ENCODE measurements at regions not wholly inside any gene's neighbourhood (a gene's known extent, or its start where the extent isn't known, plus 50 kb on each side); places are given as distances from the start of the nearest gene placed in this dataset.

- DNase-seq, result no peak
- Histone ChIP-seq H3K4me3 (ENCODE audit: low read depth in 2 of 2, low read length in 1 of 2) (no peak overlapping the region), H4K20me1 (ENCODE audit: insufficient read depth) (no peaks in the 10 kb centered on the region), H3K27me3 (ENCODE audit: insufficient read depth) (no peaks in the 10 kb centered on the region), H3K4me1 (ENCODE audit: control insufficient read depth in 1 of 2, insufficient read depth in 2 of 2, low read depth in 1 of 2, low read length in 1 of 2) (no peaks in the 10 kb centered on the region), H3K9me3 (no peaks in the 10 kb centered on the region; the same call in 1 of the 2 replicates), H3K9me2 (no peaks in the 10 kb centered on the region), H3K79me2 (ENCODE audit: insufficient read depth) (no peaks in the 10 kb centered on the region), H3K9ac (no peak overlapping the region), H3K36me3 (replicated peaks in 1 of 2; ENCODE audit: control insufficient read depth in 1 of 2, insufficient read depth in 2 of 2, low read length in 1 of 2) (no peaks in the 10 kb centered on the region), H2AFZ (ENCODE audit: low read depth) (no peak overlapping the region), H3F3A (replicated peaks; ENCODE audit: insufficient read depth) (no peaks in the 10 kb centered on the region), H3K27ac (ENCODE audit: low read depth in 2 of 2, low read length in 1 of 2) (no peak overlapping the region), H3K4me2 (no peak overlapping the region)
- TF ChIP-seq YY1 (IDR thresholded peaks at IDR 0.05; ENCODE audit: low read depth), result no peak
- no peak for TF ChIP-seq RAD21 (IDR thresholded peaks at IDR 0.05; ENCODE audit: low read length)
- TF ChIP-seq USF1 (IDR thresholded peaks at IDR 0.05; ENCODE audit: borderline replicate concordance, low read depth), result no peak
- no peak for TF ChIP-seq RFX5 (IDR thresholded peaks at IDR 0.05; ENCODE audit: low read length)
- TF ChIP-seq TAF1 (IDR thresholded peaks at IDR 0.05; ENCODE audit: borderline replicate concordance, low read depth, low read length), result no peak
- TF ChIP-seq SIN3A (IDR thresholded peaks at IDR 0.05; ENCODE audit: borderline replicate concordance, low read depth, low read length), result no peak
- TF ChIP-seq USF2 (IDR thresholded peaks at IDR 0.05; ENCODE audit: borderline replicate concordance, low read depth, low read length), result no peak
- no peak for TF ChIP-seq JUND (IDR thresholded peaks at IDR 0.05)
- no peak for TF ChIP-seq RCOR1 (IDR thresholded peaks at IDR 0.05; ENCODE audit: low read length)
- no peak for TF ChIP-seq GABPA (IDR thresholded peaks at IDR 0.05; ENCODE audit: low read depth)
- no peak for TF ChIP-seq CTCF (IDR thresholded peaks at IDR 0.05)
- no peak for TF ChIP-seq IRF3 (IDR thresholded peaks at IDR 0.05; ENCODE audit: low read depth, low read length)
- no peak for TF ChIP-seq TCF12 (IDR thresholded peaks at IDR 0.05)
- TF ChIP-seq MEF2A (IDR thresholded peaks at IDR 0.05; ENCODE audit: borderline replicate concordance, low read depth), result no peak
- TF ChIP-seq PBX3 (IDR thresholded peaks at IDR 0.05), result no peak
- TF ChIP-seq REST (IDR thresholded peaks at IDR 0.05; ENCODE audit: low read depth, low read length), result no peak
- CTCF ChIA-PET, result no interaction called here
- POLR2A ChIA-PET, result no interaction called here
- 55% methylated on average over 5 of the region's 5 CpGs for WGBS (ENCODE audit: low lambda C conversion rate)
Measured at GRCh38 chr2:193876980-193877379, 1682.2 kb upstream of the TMEFF2 start.
